GM21723 (cell line): ENCODE measurements at regions not wholly inside any gene's neighbourhood (a gene's known extent, or its start where the extent isn't known, plus 50 kb on each side); places are given as distances from the start of the nearest gene placed in this dataset.
"Not testable (repeated sequence)": the region's sequence is repeated elsewhere in the genome, so short reads cannot be mapped to it uniquely, and the experiment has no call there.

ENCODE experiments used
- ATAC-seq: cut with Tn5 transposase; IDR thresholded peaks from one replicate; pipeline ENCODE4 v1.9.1; 2021; ENCODE audit warnings: mild to moderate bottlenecking, moderate library complexity; ENCODE audit not compliant: unreplicated experiment

DNA sequence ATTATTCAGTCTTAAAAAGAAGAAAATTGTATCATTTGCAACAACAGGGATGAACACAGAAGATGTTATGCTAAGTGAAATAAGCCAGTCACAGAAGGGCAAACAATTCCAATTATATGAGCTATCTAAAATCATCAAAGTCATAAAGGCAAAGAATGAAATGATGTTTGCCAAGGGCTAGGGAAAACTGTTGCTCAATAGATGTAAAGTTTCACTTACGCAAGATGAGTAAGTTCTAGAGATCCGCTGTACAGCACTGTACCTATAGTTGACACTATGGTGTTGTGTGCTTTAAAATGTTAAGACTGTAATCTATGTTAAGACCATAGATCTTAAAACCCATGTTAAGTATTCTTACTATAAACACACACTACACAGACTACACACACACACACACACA lies 904.6 kb upstream of the LRRN3 start:
- ATAC-seq = no peak

DNA sequence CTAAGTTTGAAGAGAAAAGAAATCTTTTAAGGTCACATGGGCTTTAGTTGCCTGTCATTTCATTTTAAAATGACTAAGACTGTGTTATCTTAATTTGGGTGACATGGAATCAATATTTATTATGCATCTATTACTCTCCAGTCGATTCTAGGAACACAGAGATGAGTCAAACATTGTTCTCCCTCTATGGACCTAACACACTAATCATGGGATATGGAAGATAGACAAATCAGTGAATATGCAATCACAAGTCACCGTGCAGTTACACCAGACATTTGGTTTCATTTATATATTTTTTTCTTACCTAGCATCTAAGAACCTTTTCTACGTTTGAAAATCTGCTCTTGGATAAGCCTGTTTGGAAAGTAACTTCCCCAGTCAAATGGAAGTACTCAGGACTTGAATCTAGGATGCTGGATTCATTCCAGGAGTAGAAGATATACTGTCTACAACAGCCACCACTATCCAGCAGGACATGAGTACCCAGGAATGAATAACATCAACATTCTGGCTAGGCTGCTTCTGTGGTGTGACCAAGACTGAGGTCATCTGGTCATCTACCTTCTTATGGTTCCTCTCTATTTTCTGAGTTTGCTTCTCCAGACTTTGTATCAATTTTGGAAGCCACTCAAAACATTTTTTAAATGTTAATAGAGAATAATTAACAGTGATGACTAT lies 902.9 kb upstream of the LRRN3 start:
- no peak for ATAC-seq

DNA sequence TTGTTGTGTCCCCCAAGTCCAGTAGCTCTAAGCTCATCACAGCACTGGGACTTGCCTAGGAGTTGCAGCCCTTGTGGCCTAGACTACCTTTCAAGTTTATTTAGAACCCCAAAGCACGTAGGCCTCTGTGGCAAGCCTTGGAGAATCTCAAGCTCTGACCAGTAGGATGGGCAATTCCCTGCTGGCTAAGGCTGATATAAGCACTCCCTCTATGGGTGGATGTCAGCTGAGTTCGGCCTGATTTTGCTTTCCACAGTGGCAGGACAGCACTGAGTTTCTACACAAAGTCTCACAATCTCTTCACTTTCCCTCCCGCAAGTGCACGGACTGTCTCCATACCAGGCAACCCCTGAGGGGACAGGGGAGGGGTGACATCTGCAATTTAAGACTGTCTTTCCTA lies 886.4 kb upstream of the LRRN3 start:
- ATAC-seq = no peak

DNA sequence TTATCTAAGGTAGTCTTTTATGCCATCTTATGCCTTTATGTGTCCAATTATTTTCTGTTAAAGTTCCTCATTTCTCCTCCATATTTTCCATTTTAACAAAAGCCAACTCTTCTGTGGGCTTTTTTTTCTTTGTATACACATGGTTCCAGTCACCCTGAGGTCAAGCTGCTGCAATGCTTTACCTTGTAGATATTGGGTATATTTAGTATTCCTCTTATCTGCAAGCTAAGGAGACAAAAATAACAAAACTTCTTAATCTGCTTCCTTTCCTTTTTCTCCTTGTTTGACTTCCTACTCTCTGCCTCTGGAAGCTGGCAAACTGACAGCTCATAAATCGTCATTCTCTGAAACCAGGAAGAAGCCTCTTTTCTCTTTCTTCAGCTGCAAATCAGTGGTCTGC lies 885.0 kb upstream of the LRRN3 start:
- ATAC-seq = no peak

DNA sequence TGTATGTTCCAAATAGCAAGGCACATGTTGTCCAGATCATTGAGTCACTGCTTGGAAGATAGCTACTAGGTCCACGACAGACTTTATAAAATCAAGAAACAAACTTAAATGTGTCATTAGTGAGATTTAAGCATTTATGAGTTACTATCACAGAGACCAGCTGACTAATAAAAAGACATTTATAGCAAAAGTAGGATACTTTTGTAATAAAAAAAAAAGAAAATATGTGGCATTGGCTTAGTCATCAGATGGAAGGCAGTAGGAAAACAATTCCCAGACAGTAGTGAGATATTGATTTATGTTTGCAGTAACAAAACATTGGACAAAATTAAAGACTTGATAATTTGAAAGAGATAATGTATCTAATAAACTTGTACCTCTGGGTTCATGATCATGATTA lies 881.0 kb upstream of the LRRN3 start:
- ATAC-seq = no peak

DNA sequence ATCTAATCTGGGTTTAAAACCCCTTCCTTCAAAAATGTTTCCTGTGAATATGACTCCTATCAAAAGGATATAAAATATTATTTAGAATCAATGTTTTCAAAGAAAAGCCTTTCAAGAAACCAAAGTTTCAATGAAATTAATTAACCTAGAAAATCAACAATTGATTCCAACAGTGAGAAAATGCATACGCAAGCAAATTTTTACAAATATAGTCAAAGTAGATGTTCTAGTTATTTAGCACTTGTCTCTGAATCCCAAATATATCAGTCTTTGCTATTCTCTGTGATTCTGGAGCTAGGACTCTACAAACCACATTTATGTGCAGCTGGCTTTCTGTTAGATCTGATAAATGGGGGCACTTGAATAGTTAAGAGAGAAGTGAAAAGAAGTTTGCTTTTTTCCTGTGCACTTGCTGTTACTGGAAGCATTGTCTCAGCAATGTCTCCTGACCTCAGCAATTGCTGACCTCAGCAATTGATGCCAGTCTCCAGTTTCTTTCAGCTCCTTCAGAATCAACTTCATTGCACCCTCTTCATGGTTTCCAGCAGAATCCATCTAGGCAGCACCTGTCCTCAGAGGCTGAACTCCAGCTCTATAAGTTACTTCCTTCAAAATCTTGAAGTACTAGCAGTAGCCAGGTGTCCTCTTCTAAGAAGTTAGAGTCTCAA lies 879.9 kb upstream of the LRRN3 start:
- ATAC-seq = no peak

DNA sequence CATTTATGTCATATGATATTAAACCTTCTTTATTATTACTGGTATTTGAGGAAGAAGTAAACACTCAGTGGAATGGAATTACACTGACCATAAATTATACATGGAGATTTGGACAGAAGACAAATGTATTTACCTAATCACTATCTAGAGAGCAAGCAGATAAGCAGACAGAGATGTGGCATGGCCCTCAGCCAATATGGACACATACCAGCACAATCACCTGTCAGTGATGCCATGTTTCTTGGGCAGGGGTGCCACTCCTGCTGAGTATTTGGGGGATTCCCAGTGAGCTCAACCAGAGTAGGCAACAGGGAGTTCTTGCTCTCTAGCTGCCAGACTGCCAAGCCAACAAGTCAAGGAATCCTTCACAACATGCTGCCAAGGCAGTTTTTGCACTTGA lies 866.3 kb upstream of the LRRN3 start:
- no peak for ATAC-seq

DNA sequence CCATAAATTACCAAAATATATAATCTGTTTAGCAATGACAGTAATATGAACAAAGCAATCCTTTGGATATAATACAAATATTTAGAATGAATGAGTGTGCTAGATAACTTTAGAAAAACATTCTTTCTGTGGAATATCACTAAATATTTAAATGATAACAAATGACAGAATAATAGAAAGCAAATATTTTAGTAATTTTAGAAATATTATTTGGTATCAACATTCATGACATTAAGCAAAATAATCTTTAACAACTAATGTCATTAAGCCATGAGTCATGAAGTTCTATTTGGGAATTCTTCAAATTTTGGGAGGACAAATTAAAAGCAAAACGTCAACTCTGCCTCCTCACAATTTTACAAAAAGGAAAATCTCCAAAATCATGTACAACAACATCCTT lies 844.8 kb upstream of the LRRN3 start:
- ATAC-seq = no peak

DNA sequence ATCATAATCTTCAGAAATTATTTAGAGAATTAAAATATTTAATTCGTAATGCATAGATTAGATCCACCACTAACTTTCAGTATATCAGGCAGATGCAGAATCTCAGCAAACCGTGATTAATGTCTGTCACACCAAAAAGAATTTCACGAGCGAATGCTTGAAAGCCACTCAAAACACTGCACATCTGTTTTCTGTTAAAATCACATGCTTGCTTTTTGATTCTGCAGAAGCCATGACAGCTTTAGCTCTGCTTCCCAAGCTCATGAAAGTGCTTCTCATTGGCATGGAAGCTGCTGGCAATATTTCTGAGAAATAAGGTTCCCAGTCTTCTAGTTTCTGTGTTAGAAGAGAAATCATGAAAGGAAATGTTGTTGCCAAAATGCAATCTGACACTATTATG lies 837.8 kb upstream of the LRRN3 start:
- no peak for ATAC-seq

DNA sequence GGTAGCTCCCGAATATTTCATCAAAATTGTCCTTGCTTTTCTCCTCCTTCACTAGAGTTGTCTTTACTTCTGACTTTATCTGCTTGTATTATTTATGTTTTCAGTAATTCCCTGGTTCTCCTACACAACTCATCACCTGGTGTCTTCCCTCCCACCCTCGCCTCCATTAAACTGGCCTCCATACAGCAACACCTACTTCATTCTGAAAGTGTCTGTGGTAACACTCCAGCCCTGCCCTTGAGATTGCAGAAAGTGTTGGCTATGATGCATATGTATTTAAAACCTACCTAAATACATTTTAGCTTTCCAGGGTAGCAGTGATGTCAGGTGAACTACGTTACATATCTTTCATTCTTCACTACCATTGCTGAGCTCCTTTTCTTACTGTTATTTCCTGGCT lies 833.3 kb upstream of the LRRN3 start:
- ATAC-seq = no peak

DNA sequence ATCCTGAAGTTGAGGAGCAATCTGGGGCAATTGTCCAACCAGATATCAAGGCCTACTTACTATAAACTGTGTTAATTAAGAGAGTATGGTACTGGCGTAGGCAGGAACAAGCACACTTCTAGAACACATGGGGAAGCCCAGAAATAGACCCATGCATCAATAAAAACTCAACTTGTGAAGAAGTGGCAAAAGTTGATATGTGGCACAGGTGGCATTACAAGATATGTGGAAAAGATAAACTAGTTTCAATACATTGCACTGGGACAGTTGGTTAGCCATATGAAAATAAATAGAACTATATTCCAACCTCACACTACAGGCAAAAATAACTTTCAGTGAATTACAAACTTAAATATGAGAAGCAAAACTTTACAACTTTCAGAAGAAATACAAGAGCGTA lies 828.7 kb upstream of the LRRN3 start:
- ATAC-seq = no peak

DNA sequence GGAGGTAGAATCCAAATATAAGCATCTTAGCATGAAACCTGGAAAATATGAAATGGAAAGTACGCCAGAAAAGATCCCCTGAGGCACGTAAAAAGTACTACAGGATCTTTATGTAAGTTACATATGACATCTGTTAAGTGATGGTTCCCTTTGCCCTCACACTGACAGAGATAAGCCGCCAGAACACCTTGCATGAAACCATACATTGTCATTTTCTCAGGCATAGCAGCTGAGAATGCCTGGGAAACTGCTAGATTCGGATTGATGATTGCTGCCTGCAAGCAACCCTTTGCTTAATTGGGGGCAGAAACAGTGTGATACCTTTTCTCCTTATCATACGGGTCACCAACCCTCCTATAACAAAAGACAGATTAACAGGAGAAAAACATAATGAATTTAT lies 826.6 kb upstream of the LRRN3 start:
- no peak for ATAC-seq

DNA sequence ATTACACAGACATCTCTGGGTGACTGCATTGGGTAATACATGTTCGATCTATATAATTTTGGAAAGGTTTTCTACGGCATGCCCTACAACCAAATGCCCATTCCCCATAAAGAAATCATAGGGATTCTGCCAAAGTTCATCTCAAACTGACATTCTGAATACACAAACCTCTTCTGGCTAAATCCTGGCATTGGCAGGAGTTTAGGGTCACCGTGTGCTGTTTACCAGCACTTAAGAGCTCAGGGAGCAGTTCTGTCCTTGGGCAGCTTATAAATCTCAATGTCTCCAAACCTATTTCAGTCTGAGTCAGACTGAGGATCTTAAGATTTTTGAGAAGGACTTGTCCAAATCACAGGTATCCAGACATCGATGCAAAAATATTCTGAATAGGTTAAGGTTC lies 809.6 kb upstream of the LRRN3 start:
- ATAC-seq = no peak

DNA sequence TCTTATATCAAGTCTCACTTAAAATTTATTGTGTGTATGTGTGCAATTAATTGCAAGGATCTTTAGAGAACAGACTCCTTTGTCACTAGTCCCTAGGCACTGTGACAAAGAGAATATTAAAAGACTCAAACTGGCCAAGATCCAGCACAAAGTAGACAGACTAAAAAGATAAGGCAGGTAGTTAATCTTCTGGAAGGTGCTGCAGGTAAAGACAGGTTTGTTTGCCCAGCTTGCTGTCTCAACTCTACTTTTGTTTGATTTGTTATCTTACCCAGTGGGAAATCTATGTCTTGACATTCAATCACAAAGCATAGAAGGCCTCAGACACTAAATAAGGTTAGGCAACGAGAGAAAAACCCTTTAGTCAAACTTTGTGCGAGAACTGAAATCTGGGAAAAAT lies 807.9 kb upstream of the LRRN3 start:
- no peak for ATAC-seq

DNA sequence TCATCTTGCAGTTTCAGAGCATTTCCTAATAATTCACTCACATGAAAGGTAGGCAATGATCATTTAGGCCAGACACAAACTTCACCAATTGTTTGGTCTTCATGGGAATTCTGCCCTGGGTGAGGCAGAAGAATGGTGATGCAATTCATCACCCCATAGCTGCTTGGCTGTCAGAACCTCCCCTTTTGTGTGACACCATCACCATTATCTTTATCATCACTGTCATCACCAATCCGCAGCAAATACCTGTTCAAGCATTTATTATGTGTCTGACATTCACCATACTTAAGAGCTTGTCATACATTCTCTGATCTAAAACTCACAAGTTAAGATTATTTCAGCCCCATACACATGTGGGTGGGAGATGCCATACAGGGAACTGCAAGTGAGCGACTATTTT lies 799.5 kb upstream of the LRRN3 start:
- ATAC-seq = no peak

DNA sequence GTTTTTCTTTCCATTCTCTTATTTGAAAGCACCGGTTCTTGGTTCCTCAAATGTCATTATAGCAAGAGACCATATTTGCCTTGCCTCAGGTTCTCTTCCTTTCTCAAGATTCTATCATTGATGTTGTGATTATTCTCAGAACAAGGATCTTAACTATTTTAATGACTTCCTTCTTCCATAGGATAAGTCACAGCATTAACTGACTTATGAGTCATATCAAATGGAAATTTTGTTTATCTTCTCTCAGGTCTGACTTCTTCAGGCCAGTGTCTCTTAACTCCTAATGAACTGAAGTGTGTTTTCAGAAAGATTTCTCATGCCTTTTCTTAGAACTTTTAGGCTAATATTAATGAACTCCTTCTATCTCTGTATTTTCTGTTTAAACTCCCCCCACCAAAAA lies 794.6 kb upstream of the LRRN3 start:
- ATAC-seq = no peak

DNA sequence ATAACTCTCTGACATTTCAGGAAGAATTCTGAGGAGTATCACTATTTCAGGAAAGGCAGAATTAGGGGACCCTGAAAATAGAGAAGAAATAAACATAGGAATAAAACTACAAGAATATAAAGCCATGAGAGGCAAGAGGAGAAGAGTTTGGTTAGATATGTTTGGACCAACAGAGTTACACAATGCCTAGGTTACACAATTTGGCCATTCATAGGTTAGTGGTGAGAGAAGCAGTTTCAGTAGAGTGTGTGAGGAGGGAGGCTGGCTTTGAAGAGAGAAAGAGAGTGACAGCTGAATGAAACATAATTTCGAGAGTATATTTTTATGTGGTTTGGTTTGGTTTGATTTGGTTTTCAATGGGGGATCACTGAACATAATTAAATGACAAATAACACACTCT lies 783.2 kb upstream of the LRRN3 start:
- no peak for ATAC-seq

DNA sequence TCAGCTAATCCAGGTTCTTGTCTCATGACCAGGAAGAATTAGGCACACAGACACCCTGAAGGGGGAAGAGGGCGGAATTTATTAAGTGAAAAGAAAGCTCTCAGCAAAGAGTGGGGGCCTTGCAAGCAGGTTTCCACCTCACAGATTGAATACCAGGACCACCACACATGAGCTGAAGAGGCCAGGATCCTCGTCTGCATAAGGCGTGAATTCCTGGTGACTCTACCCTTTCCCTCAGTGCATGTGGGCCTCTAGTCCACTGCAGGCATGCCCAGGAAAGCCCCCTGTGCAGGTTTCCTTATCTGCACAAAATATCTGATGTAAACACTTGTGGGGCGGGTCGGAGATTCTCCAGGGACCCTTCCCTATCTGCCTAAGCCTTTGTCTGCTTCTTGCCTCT lies 782.1 kb upstream of the LRRN3 start:
- no peak for ATAC-seq

DNA sequence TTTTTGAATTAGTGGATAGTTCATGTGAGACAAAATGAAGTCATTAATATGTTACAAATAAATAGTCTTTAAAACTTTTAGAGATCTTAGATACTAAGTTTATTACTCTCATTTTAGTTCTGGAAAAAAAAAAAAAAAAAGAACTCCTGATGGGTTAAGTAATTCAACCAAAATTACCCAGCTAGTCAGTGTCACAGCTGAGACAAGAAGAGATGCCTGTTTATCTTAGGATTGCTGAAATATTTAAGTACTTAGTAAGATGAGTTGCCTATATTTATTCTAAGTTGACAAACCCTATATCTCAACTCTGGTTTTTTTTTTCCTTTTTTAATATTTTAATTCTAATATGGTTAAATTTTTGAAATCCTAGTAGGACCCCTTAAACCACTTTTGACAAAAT lies 781.0 kb upstream of the LRRN3 start:
- no peak for ATAC-seq

DNA sequence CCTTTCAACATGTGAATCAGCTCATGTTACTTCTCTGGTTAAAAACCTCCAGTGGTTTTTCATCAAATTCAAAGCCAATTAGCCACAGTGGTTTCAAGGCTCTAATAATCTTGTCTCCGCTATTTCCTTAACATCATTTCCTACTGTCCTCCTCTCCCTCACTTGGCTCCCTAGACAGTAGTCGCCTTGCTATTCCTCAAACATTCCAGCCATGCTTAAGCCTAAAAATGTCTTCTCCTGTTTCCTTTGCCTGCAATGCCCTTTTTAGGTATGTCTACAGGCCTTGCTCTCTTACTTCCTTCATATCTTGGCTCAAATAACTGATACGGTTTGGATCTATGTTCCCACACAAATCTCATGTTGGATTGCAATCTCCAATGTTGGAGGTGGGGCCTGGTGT lies 779.4 kb upstream of the LRRN3 start:
- ATAC-seq = no peak

DNA sequence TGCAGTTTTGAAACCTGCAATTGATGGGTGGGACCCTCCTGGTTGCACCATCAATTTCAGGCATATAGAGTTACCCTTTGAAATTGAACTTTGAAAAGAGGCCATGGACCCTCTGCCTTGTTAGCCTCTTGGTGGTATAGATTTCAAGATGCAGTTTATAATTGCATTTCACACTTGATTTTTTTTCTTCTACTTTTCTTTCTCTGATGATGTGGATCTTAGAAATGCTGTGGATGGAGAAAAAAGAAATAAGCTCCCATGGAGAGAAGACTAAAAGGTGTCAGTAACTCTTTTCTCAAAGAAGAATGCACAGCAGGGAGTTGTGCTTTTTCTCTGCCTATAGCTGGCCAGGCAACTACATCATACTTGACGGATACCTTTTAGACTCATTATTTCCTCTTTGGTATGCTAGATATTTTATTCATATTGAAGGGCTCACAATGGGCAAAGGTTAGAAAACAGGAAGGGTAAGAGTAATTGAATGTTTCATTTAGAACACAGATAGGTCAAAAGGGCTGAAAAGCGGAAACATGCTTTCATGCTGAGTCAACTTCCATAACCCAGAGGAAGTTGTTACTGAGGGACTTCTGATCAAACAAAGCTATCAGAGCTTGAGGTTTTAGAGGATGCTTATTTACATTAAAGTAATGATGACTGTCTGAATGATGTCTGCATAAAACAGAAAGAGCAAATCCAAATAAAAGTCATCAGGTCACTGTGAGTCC lies 773.2 kb upstream of the LRRN3 start:
- ATAC-seq = no peak

DNA sequence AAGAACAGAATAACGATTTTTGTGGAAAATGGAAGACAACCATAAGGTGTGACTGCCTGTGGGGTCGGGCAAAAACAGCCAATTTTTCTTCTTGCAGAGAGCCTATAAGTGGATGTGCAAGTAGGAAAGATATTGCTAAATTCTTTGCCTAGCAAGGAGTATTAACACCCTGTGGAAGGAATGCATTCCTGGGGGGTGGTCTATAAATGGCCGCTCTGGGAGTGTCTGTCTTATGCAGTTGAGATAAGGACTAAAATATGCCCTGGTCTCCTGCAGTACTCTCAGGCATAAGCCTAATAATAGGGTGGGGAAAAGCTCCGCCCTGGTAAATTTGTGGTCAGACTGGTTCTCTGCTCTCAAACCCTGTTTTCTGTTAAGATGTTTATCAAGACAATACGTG lies 770.6 kb upstream of the LRRN3 start:
- ATAC-seq = not testable (repeated sequence)
